Thoracic aorta (tissue), 2 donors: ENCODE measurements at regions not wholly inside any gene's neighbourhood (a gene's known extent, or its start where the extent isn't known, plus 50 kb on each side); places are given as distances from the start of the nearest gene placed in this dataset.

Experiments used
- ATAC-seq: fragments of 150-250 bp; one replicate; pipeline ENCODE4 v1.8.0; 2017; ENCODE audit warnings: low read depth; ENCODE audit not compliant: insufficient number of reproducible peaks, low FRiP score
- DNase-seq: peaks from one replicate; pipeline ENCODE4 v3.0.0-alpha.2; 2020; ENCODE audit warnings: low spot score
- H3K27ac ChIP-seq, 2 donors: fragments of 200-600 bp; sonication (generic); 1 replicate in 1 of 2; 2 replicates in 1 of 2; pipeline ENCODE4 v1.5.1; 2016; ENCODE audit warnings: mild to moderate bottlenecking in 2 of 2, moderate library complexity in 2 of 2
- H3K27me3 ChIP-seq: fragments of 200-600 bp; sonication (generic); replicated peaks from 2 replicates; pipeline ENCODE4 v1.6.0; 2016; ENCODE audit warnings: mild to moderate bottlenecking; ENCODE audit not compliant: insufficient read depth
- H3K36me3 ChIP-seq: fragments of 200-600 bp; sonication (generic); one replicate; pipeline ENCODE4 v1.5.1; 2016
- H3K4me1 ChIP-seq, 2 donors: fragments of 200-600 bp; sonication (generic); 1 replicate in 1 of 2; 2 replicates in 1 of 2; pipeline versions ENCODE4 v1.5.1 to v1.6.0; 2016; ENCODE audit warnings: low read depth in 2 of 2, mild to moderate bottlenecking in 1 of 2; ENCODE audit not compliant: control insufficient read depth in 1 of 2
- H3K4me3 ChIP-seq: fragments of 200-600 bp; sonication (generic); 2 replicates; pipeline ENCODE4 v1.5.1; 2016; ENCODE audit warnings: mild to moderate bottlenecking
- H3K9me3 ChIP-seq: fragments of 200-600 bp; sonication (generic); 2 replicates; pipeline ENCODE4 v1.5.1; 2016
- TF ChIP-seq, protein P1 (sequence below): fragments of 200-600 bp; sonication (generic); IDR thresholded peaks from one replicate; pipeline ENCODE4 v1.5.1; 2019; ENCODE audit warnings: antibody characterized with exemption

DNA sequence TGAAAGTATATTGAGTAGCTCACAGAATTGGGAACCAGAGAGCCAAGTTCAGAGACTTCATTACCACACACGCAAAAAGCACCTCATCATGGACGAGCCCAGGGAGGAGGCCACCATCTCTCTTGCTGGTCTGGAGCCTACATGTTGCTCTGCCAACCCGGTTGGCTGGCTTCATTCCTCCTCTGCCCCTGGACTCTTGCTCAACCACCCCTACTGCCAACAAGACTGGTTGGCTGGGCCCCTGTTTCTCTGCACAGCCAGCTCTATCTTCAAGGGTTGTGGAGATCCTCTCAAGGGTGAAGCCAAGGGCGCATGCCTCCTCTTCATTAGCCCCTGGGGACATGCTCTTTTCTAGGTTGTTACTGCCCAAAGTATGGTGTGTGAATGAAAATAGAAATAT lies 142.7 kb downstream of the JCAD start:
- Histone ChIP-seq H3K9me3 (no peaks in the 10 kb centered on the region), H3K27me3 (no peaks in the 10 kb centered on the region), H3K4me1 (peaks cover 3 to 64% of the 10 kb centered on the region in 2 donors), H3K27ac (no peak overlapping the region), H3K36me3 (no peaks in the 10 kb centered on the region), H3K4me3 (no peak overlapping the region)
- DNase-seq, result no peak
- ATAC-seq, result no peak
- TF ChIP-seq, protein P1, sequence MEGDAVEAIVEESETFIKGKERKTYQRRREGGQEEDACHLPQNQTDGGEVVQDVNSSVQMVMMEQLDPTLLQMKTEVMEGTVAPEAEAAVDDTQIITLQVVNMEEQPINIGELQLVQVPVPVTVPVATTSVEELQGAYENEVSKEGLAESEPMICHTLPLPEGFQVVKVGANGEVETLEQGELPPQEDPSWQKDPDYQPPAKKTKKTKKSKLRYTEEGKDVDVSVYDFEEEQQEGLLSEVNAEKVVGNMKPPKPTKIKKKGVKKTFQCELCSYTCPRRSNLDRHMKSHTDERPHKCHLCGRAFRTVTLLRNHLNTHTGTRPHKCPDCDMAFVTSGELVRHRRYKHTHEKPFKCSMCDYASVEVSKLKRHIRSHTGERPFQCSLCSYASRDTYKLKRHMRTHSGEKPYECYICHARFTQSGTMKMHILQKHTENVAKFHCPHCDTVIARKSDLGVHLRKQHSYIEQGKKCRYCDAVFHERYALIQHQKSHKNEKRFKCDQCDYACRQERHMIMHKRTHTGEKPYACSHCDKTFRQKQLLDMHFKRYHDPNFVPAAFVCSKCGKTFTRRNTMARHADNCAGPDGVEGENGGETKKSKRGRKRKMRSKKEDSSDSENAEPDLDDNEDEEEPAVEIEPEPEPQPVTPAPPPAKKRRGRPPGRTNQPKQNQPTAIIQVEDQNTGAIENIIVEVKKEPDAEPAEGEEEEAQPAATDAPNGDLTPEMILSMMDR, result no peak

DNA sequence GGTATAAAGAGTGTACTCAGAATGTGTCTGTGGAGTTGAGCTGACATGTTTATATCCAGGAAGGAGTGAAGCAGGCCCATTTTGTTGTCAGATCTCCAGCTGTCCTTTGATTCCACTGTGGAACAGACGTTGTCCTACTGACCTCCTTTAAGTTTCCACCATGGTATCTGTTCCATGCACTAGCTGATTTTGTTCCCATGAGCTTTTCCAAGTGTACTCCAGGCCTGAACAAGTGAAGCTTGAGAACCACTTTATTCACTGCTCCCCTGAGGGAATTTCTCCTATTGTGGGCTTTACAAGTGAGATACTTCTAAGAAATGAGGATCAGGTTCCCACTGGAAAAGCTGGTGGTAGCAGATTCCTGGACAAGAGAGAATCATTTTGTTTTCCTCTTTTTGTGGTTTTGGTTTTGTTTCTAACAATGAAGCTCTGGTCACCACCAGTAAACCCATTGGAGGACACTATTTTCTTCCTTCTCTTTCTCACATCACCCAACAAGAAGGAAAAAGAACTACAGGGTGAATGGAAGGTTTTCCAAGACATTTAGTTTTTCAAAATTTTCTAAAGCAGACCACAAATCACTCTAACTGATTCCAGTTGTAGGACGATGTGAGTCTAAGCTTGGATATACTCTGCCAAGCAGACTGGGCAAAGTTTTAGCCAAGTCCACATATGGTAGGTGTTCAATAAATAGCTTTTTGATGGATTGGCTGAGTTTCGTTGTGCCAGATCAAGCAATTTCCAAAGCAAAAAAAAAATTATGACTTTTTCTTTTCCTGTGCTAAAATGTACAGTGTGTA lies 144.2 kb downstream of the JCAD start:
- peak overlapping the region; percentile 11 to 24 for H3K27ac ChIP-seq
- H3K27me3 ChIP-seq, result no peaks in the 10 kb centered on the region
- H3K9me3 ChIP-seq, result no peaks in the 10 kb centered on the region
- peaks cover 0 to 49% of the 10 kb centered on the region in 2 donors for H3K4me1 ChIP-seq
- no peak overlapping the region for H3K4me3 ChIP-seq
- ATAC-seq (no peak), DNase-seq (no peak)
- H3K36me3 ChIP-seq, result no peaks in the 10 kb centered on the region
- TF ChIP-seq, protein P1, result no peak

DNA sequence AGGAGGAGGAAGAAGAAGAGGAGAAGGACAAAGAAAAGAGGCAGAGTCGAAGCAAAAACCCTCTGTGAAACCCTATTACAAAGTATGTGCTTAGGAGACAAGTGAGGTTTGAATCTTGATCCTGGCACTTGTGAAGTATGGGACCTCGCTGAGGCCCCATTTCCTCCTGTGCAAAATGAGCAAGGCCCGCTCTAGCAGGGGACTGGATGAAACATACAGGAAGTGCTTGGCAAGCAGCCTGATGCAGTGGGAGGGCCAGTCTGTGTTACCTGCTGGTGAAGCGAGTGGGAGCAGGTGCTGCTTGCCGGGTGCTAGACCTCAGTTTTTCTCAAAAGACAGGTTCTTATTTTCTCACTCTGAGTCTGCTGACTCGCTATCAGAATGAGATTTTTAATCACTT lies 150.4 kb downstream of the JCAD start:
- ATAC-seq (no peak), DNase-seq (no peak)
- H3K27ac ChIP-seq, result no peak overlapping the region
- H3K4me3 ChIP-seq, result no peak overlapping the region
- H3K27me3 ChIP-seq, result no peaks in the 10 kb centered on the region
- TF ChIP-seq, protein P1, result no peak
- no peaks in the 10 kb centered on the region for H3K4me1 ChIP-seq
- no peaks in the 10 kb centered on the region for H3K36me3 ChIP-seq
- H3K9me3 ChIP-seq, result no peaks in the 10 kb centered on the region

DNA sequence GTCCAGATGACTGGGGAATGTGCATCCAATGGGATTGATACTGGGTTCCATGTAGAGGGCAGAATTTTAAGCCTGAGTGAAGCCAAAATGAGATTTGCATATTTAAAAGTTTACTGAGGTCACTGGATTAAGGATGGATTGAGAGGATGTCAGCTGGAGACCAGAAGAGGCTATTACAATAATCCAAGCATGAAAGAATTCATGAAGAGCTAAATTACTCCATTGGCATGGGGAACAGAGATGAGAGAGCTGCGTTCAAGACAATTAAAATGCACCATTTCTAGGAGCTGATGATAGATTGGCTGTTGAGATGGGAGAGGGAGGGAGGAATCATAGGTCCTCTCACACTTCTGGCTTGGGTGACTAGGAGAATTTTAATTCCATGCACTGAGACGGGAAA lies 158.5 kb downstream of the JCAD start:
- Histone ChIP-seq H3K9me3 (no peaks in the 10 kb centered on the region), H3K4me3 (no peak overlapping the region), H3K4me1 (peaks cover 5 to 24% of the 10 kb centered on the region in 2 donors), H3K27me3 (no peaks in the 10 kb centered on the region), H3K36me3 (no peaks in the 10 kb centered on the region), H3K27ac (no peak overlapping the region)
- DNase-seq, result no peak
- ATAC-seq, result no peak
- TF ChIP-seq, protein P1, result no peak

DNA sequence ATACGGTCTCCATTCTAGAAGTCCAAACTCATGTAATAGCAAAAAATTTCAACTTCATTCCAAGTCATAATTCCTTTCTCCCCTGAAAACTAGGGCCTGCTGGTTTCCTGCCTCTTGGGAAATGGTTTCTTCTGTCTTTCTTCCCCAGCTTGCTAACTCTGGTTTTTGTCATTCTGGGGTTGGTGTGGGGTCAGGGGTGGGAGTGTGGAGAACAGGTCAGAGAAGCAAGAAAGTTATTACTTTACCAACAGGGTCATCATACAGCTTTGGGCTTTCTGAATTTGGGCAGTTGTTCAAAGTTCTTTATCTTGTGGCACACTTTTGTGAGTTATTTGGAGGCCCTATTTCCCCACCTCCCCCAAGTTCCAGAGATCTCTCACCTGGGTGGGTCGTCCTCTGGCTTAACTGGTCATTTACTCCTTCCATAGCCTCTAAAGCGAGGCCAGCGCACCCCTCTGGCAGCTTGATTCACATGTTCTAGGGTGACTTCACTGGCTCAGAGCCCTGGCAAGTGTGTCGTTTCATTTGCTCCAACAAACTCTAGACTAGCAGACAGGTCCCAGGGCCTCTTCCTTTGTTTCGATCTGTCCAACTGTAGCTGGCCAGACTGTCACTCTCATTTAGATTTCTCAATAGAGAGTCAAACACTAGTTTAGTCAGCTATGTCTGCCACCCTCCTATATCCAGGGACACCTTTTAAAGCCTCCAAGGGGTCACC lies 161.2 kb downstream of the JCAD start:
- Histone ChIP-seq H3K36me3 (no peaks in the 10 kb centered on the region), H3K27ac (peak overlapping the region; percentile 19 to 45), H3K9me3 (no peaks in the 10 kb centered on the region), H3K27me3 (no peaks in the 10 kb centered on the region), H3K4me1 (peaks cover 8 to 33% of the 10 kb centered on the region in 2 donors), H3K4me3 (no peak overlapping the region)
- TF ChIP-seq, protein P1, result no peak
- DNase-seq (no peak), ATAC-seq (no peak)
